SHP77 treated with DMSO at 0.1 percent for 48 hours (cell line): ENCODE measurements at regions not wholly inside any gene's neighbourhood (a gene's known extent, or its start where the extent isn't known, plus 50 kb on each side); places are given as distances from the start of the nearest gene placed in this dataset.
"Not testable (repeated sequence)": the region's sequence is repeated elsewhere in the genome, so short reads cannot be mapped to it uniquely, and the experiment has no call there.

Source experiments
- DNase-seq: peaks from one replicate; lab custom pipeline; 2025; lab: John Stamatoyannopoulos, UW

DNA sequence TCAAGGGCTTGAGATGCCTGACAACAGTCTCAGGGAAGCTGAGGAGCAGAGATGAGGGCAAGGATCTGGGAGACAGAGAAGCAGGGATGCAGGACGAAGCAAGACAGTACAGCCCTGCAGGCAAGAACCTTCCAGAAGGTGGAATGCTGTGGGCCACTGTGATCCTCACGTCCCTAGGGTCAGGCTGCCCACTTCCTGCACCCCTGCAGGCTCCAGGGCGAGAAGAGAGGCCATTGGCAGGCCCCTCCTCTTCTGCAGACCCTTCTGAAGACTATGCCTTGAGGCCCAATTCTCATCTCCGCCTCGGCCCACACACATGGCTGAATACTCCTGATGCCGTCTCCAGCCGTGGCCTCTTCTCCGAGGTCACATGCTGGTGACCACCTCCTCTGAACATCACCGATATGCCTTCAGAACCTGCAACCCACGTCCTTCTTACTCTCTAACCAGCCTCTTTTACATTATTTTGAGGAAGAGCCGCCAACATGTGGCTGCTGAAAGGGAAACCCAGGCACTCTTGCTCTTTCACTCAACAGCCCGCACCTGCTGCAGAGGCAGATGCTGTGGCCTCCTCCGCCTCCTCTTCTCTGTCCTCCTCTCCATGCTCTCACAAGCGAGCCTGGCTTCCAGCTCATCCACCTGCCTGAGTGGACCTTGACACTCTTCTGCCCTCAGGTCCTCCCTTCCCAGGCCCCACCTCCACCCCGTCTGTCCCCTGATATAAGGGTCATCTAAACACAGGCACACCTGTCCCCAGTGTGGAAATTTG is 181.5 kb downstream of the IRX2 start:
- no peak for DNase-seq

DNA sequence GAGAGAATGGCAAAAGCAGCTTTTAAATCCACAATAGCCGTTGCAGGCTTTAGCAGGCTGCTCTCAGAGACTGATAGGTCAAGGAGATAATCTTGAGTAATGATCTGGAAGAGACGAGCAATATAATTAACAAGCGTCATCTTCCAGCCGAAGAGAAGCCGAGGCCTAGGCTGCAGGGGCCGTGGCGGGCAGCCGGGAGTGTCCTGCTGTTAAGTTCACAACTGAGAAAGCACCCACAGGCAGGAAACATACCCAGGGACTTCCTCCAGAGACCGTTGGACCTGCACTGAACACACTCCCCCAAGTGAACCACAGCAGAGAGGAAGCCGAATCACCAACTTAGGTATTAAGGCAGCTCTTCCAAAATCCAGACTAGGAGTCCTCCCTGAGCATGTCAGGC is 182.3 kb downstream of the IRX2 start:
- no peak for DNase-seq

DNA sequence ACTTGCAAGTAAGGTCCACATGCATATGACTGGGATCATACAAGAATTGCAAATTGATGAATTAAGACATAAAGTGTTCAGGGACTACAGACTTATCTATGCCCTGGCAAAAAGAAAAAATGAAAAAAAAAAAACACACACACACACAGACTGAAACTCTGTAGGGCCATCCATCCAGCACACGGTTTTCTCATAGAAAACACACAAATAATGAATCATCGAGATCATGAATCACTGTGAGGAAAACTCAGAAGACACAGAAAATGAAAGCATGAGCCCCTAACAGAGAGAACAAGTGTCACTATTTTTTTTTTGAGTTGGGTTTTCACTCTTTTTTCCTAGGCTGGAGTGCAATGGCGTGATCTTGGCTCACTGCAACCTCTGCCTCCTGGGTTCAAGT is 185.2 kb downstream of the IRX2 start:
- DNase-seq: no peak

DNA sequence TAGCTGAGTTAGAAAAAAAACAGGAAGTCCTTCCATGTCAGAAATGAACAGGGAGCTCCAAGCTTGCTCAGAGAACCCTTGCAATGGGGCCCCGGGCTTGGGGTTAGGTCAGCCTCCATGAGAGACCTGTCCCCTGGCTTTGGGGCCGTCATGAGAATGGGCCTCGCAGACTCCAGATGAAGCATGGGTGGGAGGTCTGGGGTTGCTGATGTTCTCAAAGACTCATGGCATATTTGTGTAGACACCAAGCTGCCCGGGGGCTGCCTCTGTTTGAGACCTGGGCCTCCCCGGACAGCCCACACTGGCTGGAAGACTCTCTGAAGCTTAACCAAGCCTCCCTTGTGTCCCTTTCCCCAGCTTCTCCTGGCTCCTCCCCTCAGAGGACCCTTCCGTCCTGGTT is 186.3 kb downstream of the IRX2 start:
- DNase-seq: no peak

DNA sequence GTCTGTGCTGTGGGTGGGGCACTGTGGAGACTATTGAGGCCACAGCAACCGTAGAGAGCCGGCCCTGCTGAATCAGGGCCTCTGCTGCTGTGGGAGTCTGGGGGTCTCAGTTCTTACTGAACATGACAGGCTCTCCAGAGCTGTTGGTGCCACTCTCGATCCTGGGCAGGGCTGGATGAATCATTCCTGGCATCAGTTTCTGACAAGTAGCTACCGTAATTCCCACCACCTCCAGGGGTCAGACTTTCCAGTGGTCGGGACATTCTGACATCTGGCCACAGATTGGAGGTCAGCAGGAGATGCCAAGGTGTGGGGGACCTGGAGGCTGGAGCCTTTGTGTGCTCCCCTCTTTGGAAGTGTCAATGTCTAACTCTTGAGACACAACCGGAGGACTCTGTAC is 188.4 kb downstream of the IRX2 start:
- DNase-seq: no peak

DNA sequence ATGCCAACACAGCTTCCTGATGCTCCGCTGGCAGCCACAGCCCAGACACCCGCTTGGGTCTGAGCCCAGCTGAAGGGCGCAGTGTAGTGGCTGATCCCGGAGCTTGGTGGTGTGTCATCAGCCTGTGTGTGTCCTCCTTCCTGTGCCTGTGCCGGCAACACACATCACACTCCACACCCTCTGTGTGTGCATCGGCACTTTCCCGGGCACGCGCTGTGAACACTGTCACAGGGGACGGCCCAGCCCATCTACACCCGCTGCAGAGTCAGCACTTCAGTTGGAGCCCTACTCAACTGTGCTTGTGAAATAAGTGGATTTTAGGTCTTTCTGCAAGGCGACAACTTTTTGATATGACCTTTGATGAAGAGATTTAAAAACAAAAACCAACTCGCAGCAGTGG is 189.4 kb downstream of the IRX2 start:
- DNase-seq: no peak

DNA sequence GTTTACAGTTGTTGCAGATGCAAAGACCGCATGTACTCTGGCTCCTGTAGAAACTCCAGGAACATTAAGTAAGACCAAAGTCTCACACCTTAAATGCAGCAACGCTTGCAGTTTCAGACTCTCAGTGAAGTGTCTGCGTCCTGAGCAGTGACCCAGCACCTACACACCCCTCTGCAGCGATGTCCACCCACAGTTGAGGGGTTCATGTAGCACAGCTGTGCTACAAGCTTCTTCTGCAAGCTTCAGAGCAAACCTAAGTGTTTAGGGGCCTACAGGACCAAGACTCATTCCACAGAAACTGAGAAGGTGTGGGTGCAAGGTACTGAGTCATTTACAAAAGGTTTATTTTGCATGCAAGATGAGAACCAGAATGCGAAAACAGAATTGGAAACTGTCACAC is 191.0 kb downstream of the IRX2 start:
- DNase-seq: no peak

DNA sequence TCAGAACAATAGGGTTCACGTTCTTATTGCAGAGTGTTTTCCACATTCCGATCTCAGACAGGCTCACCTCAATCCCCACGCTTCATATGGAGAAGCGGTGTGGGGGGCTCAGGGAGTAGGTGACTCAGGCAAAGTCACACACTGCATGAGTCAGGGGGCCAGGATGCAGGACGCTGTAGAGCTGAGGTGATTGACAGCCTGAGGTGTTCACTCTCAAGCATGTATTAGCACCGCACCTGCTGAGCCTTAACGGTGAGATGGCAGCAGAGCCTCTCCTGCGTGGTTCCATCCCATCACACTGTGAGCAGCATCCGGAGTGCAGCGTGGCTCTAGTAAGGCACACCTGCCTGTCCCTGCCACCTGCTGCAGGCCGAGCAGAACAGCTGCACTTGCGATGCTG is 194.0 kb downstream of the IRX2 start:
- no peak for DNase-seq

DNA sequence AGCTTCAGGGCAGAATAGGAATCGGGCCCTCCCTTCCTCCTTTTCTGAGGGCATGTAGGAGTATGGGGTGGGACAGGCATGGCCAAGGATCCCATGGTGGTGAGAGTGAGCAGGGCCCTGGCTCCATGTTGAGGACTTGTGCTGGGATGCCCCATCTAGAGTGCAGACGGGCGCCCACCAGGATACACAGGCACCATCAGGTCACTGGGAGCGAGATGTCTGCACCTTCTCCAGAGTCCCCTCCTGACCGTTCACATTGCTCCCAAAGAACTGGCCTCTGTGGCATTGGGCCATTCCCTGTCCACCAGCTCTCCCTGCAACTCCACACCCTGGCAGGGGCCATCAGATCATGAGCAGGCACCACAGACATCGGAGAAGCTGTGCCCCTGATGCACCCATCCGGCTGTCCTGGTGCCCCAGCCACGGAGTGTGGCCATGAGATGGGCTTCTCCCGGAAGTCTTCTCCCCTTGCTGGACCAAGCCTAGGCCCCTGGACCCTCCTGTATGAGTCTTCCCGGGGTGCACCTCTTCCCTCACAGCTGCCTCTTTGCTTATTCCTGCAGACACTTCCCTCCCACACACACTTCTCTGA is 195.0 kb downstream of the IRX2 start:
- DNase-seq: no peak

DNA sequence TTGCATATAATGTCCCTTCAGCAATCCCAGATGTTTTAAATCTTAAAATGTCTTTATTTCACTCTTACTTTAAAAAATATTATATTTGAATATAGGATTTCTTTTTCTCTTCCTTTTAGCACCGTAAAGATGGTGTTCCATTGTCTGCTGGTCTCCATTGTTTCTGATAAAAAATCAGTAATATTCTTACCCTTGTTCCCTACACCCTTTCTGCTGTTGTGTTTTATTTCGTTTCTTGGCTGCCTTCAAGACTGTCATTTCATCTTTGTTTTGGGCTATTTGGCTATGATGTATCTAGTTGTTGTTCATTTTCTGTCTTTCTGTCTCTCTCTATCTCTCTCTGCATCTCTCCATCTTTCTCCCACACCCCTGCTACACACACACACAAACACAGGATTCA is 197.9 kb downstream of the IRX2 start:
- DNase-seq: no peak

DNA sequence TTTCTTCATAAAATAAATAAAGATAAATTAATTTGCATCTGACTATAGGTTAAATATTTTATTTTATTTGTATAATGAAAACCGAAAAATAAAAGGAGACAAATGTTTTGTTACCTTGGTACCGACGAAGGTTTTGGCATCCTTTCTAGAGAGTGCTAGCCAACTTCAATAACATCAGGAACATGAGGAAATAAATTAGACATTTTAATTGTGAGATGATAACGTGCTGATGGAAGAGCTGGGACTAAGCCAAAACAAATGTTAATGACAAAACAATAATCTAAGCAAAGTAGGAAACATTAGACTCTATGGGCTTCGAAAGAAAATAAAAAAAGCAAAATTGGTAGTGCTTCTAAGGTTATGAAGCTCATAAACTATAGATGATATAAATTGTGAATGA is 201.0 kb downstream of the IRX2 start:
- DNase-seq: no peak

DNA sequence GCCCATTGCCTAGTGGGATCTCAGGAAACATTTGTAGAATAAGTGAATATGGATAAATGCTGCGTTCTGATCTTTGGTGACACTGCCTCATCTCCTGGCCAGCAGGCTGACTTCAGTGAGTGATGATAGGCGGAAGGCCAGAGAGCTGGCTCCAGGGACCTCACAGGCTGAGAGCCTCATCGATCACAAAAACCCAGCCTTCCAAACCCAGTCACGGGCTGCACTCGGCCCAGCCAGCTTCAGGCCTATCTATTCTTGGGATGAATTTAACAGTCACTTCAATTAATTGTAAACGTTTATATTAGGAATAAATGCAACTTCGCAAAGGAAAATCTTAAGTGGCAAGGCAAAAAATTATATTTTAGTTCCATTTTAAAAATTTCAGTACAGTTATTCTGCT is 201.6 kb downstream of the IRX2 start:
- no peak for DNase-seq

DNA sequence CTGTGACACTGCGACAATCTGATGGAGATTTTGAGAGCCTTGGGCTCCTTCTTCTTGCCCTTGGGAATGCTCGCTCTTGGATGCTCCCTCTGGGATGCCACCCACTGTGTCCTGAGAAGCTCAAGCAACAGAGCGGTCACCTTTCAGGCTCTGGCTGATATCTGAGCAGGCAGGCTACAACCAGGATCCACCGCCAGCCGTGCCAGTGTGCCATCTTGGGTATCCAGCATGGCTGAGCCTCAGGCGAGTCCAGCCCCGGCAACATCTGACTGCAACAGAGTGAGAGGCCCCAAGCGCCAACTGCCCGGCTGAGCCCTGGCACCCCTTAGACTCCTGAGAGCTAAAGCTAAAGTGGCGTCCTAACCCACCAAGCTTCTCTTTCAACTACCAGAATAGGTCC is 202.1 kb downstream of the IRX2 start:
- DNase-seq: no peak

DNA sequence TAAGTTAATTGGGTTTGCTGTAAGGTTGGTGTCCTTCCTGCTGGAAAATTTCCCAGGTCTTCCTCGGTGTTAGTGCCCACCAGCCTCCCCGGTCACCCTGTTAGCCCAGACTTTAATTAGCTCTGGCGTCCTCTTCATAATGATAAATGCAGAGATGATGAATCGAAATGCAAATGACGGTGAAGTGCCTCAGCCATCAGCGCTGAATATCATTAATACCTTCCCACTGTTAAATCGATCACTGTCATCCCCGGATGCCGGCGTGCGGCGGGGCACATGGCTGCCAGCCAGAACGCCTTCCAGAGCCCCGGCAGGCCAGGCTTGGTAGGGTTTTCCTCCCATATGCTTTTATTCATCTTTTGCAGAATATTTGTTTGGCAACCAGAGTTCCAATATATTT is 204.5 kb downstream of the IRX2 start:
- no peak for DNase-seq

DNA sequence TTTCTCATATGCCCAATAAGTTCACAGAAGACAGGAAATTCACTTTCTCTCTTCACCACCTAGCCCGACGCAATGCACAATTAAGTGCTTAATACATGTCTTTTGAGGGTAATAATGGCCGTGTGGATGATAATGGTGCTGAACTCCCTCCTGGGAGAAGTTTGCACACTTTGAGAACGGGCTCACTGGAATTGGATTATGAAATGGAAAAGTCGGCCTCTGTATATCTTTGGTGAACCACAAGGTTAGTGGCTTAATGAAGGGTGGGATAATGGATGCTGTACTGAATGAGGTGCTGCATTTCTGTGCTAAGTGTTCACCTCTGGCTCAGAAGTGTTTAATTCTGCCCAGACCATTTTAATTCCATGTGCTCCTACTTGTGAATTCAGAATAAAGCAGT is 207.5 kb downstream of the IRX2 start:
- no peak for DNase-seq

DNA sequence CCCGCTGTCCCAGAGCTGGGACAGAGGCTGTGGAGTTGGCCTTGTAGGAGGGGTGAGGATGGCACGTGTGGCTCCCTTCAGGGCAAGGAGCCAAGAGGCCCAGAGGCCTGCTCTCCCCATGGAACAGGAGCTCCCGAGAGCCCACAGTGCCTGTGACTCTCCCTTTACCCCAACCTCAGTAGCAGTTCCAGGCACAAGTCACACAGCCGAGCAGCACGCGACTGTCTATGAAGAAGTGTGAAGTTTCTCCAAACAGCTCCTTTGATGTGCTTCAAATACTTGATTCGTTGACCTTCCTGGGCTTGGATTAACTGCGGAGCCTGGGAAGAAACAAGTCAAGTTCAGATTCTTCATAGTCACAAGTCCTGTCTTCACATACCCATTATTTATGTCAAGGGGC is 208.7 kb downstream of the IRX2 start:
- no peak for DNase-seq

DNA sequence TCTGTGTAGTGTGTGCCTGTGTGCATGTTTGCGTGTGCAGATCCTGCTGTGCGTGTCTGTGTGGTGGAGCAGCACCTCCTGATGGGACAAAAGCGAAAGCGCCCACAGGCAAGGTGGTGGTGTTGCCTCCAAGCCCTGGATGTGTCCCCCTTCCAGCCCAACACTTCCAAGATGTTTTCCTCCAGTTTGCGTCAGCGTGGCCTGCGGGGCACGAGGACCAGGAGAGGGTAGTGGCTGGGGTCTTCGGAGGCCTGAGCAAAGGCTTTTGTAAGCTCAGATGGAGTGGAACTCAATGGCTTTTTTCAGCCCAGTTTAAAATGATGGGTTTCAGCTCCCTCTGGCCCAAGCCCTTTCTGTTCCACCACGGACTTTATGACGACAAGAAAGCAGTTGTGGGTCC is 209.5 kb downstream of the IRX2 start:
- DNase-seq: no peak

DNA sequence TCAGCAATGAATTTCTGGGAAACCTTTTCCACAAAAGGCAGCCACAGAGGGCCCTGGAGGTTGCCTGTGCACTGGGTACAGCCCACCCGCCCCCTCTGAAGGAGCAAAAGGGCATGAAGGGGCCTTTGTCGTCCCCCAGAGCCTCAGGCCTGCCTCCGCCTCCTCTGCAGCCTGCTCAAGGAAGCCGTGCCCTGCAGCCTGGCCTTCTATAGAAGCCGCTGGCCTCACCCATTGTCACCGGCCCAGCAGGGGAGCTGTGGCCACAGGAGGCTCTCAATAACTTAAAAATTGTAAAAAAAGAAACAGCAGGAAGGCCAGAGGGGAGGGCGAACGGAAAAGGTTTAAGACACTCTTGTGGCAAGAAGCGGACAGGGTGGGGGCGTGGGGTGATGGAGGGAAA is 213.3 kb downstream of the IRX2 start:
- no peak for DNase-seq

DNA sequence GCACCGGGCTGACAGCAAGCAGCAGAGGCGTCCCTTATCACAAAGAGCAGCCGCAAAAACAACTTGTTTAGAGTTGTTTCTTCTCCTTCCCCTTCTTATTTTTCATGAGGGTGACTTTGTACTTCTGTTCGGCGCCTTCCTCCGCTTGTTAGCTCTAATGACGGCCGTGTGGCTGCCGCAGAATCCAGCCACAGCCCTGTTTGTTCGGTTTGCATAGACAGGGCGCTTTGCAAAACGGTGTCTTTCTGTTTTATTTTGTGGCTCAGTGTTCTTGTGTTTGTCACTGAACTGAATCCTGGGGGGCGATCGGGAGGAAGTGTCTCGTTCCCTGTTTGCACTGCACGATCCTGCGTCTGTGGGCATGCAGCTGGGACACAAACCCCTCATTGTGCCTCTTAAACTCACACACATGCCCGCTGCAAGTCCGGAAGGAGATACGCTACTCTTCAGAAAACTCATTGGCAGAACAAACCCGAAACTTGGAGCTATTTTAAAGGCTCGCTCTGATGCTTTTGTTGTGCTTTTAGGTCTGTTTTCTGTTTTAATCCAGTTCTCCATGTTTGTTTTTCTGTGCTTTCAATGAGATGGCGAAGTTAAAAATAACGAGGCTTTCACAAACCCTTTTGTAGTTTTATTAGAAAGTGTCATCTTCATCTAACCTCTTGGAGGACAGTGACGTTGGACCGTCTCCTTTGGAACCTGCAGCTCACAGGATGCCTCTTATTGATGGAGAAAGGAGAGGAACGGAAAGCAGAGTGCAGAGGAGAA is 213.9 kb downstream of the IRX2 start:
- no peak for DNase-seq

DNA sequence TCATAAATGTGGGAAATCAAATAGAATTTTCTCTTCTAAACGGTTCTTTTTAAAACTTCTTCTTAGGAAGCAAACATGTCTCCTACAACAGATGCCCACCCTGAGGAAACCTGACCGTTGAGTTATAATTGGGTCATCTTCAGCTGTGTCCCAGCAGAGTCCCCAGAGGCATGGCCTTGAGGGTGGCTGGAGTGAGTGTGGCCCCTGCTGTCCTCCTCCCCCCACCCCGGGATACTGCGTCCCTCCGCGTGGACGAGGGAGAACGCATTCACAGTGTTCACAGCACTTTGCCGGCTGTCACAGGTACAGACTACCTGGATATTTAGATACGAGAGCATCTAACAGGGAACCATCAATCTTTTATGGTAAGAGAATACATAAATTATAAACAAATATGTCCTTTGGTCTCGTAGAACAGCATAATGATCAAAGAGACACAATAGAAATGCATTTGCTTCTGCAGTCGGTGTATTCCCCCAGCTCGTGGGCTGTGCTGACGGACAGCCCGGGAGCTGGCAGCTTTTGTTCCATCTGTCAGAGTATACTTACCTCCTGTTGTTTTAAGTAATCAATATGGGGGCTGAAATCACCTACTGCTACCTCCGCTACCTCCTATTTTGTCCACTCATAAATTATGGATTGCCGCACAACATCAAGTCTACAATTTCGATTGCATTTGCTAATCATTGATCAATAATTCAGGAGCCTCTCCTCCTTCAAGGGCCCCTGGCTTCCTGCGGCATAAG is 214.7 kb downstream of the IRX2 start:
- DNase-seq: no peak

DNA sequence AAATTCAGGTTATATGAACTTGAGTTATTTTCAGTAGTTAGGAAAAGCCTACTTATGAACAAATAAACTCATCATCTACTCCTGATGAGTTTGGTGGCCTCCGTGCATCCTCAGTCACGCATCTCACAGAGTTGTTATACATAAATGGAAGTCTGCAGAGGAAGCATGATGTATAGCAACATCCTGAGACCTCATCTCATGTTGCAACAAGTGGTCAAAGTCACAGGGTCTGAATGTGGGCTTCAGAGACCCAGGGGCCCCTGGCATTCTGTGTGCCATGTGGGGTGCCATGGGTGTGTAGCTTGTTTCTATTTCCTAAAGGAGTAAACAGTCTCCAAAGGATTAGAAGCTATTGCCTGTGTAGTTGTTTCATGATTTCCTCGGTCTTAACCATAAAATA is 216.5 kb downstream of the IRX2 start:
- no peak for DNase-seq

DNA sequence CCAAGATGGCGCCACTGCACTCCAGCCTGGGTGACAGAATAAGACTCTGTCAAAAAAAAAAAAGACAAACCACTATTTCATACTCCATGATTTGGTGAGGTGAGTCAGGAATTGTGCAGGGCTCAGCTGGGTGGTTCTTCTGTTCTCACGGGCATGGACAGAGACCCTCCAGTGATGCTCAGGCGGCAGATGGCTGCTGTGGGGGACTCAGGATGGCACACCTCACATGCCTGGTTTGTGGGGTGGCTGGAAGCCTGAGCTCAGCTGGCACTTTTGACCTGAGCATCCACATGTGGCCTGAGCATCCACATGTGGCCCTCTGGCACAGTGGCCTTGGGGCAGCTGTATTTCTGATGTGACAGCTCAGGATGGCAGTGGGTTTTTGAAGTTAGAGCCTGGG is 217.2 kb downstream of the IRX2 start:
- no peak for DNase-seq

DNA sequence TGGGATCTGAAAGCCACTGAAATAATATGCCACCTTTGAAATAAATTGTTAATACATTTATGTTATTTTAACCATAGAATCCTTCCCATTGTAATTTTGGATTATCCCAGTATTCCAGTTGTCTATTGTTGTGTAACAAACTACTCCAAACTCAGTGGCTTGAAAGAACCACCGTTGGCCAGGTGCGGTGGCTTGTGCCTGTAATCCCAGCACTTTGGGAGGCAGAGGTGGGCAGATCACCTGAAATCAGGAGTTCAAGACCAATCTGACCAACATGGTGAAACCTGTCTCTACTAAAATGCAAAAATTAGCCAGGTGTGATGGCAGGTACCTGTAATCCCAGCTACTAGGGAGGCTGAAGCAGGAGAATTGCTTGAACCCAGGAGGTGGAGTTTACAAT is 217.6 kb downstream of the IRX2 start:
- DNase-seq: not testable (repeated sequence)
